ENCODE measurements at regions not wholly inside any gene's neighbourhood (a gene's known extent, or its start where the extent isn't known, plus 50 kb on each side); places are given as distances from the start of the nearest gene placed in this dataset.

DNA sequence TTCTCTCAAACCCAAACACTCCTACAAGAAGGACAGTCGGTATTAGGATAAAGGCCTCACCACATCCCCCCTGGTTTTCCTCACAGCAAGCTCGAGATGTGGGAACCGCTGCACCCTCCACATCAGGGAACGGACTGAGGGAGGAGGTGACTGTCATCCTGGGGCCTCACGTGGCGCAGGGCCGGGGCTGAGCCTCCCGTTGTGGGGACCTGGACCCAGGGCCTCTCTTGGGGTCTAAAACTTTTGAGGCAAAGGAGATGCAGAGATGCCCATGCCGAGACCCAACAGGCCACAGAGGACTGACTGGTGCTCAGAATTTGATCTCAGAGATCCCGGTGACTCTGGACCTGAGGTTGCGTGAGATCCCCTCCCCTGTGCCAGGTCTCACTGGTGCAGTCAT lies 72.7 kb downstream of the MRPL36 start:
- TF ChIP-seq, protein P1, sequence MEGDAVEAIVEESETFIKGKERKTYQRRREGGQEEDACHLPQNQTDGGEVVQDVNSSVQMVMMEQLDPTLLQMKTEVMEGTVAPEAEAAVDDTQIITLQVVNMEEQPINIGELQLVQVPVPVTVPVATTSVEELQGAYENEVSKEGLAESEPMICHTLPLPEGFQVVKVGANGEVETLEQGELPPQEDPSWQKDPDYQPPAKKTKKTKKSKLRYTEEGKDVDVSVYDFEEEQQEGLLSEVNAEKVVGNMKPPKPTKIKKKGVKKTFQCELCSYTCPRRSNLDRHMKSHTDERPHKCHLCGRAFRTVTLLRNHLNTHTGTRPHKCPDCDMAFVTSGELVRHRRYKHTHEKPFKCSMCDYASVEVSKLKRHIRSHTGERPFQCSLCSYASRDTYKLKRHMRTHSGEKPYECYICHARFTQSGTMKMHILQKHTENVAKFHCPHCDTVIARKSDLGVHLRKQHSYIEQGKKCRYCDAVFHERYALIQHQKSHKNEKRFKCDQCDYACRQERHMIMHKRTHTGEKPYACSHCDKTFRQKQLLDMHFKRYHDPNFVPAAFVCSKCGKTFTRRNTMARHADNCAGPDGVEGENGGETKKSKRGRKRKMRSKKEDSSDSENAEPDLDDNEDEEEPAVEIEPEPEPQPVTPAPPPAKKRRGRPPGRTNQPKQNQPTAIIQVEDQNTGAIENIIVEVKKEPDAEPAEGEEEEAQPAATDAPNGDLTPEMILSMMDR (IDR thresholded peaks at IDR 0.05 in 8 of 11, conservative IDR thresholded peaks at IDR 0.05 in 3 of 11): no peak
- TF ChIP-seq POLR2A (IDR thresholded peaks at IDR 0.05): no peak

All from spleen (tissue), 7 donors.